Thyroid gland (tissue), 4 donors: ENCODE measurements at regions not wholly inside any gene's neighbourhood (a gene's known extent, or its start where the extent isn't known, plus 50 kb on each side); places are given as distances from the start of the nearest gene placed in this dataset.

Source experiments
- CTCF ChIP-seq, 6 experiments: fragments of 200-600 bp in 3 of 6; fragments of 450-650 bp in 3 of 6; sonication (generic) in 3 of 6; IDR thresholded peaks; one replicate each; pipeline ENCODE4 v1.5.1; 2016 to 2019; ENCODE audit warnings: antibody characterized with exemption in 6 of 6, mild to moderate bottlenecking in 2 of 6, inconsistent platforms in 1 of 6, moderate library complexity in 1 of 6
- POLR2A ChIP-seq, 2 donors: fragments of 450-650 bp; IDR thresholded peaks; one replicate each; pipeline ENCODE4 v1.6.1; 2017; ENCODE audit warnings: antibody characterized with exemption in 2 of 2, mild to moderate bottlenecking in 2 of 2, moderate library complexity in 1 of 2

- TF ChIP-seq POLR2A (IDR thresholded peaks at IDR 0.05): no peak
- no peak for TF ChIP-seq CTCF (IDR thresholded peaks at IDR 0.05)
Observed at GRCh38 chrX:8075636-8076035, 95.4 kb downstream of the VCX2 start.
